22Rv1 (cell line): ENCODE measurements at regions not wholly inside any gene's neighbourhood (a gene's known extent, or its start where the extent isn't known, plus 50 kb on each side); places are given as distances from the start of the nearest gene placed in this dataset.

Experiments
- CTCF ChIP-seq: fragments of 450-650 bp; IDR thresholded peaks from 2 replicates; pipeline ENCODE4 v1.5.1; 2017; ENCODE audit warnings: mild to moderate bottlenecking
- ZFX ChIP-seq: fragments of 450-650 bp; IDR thresholded peaks from 2 replicates; pipeline ENCODE4 v1.6.1; 2017; ENCODE audit warnings: antibody characterized with exemption, borderline replicate concordance

GRCh38 chr6:53992522-53992921, 118.7 kb upstream of the MLIP start:
- TF ChIP-seq CTCF = no peak
- no peak for TF ChIP-seq ZFX
